ENCODE measurements at regions not wholly inside any gene's neighbourhood (a gene's known extent, or its start where the extent isn't known, plus 50 kb on each side); places are given as distances from the start of the nearest gene placed in this dataset.
"Not testable (repeated sequence)": the region's sequence is repeated elsewhere in the genome, so short reads cannot be mapped to it uniquely, and the experiment has no call there.

- DNase-seq (ENCODE audit: low spot score) = no peak
Observed at GRCh38 chr13:108077284-108077683, 138.1 kb downstream of the LIG4 start.

- DNase-seq (ENCODE audit: low spot score) = not testable (repeated sequence)
Observed at GRCh38 chr13:108074429-108074828, 140.9 kb downstream of the LIG4 start.

GRCh38 chr13:108070925-108071324 is 144.4 kb downstream of the LIG4 start:
- DNase-seq (ENCODE audit: low spot score) = no peak

- no peak for DNase-seq (ENCODE audit: low spot score)
Observed at GRCh38 chr13:108070491-108070890, 144.8 kb downstream of the LIG4 start.

- no peak for DNase-seq (ENCODE audit: low spot score)
Observed at GRCh38 chr13:108069521-108070210, 145.7 kb downstream of the LIG4 start.

- not testable (repeated sequence) for DNase-seq (ENCODE audit: low spot score)
Observed at GRCh38 chr13:108064372-108064771, 151.0 kb downstream of the LIG4 start.

- no peak for DNase-seq (ENCODE audit: low spot score)
Observed at GRCh38 chr13:108060111-108060510, 155.2 kb downstream of the LIG4 start.

- no peak for DNase-seq (ENCODE audit: low spot score)
Observed at GRCh38 chr13:108056278-108056677, 159.1 kb downstream of the LIG4 start.

- DNase-seq (ENCODE audit: low spot score) = peak; percentile 23
Observed at GRCh38 chr13:108049211-108049610, 166.1 kb downstream of the LIG4 start.

GRCh38 chr13:108044954-108045353 is 170.4 kb downstream of the LIG4 start:
- no peak for DNase-seq (ENCODE audit: low spot score)

GRCh38 chr13:108042866-108043265 is 172.5 kb downstream of the LIG4 start:
- DNase-seq (ENCODE audit: low spot score) = not testable (repeated sequence)

GRCh38 chr13:108037348-108037747 is 178.0 kb downstream of the LIG4 start:
- no peak for DNase-seq (ENCODE audit: low spot score)

GRCh38 chr13:108036411-108036932 is 178.9 kb downstream of the LIG4 start:
- DNase-seq (ENCODE audit: low spot score) = no peak

GRCh38 chr13:108034909-108035410 is 180.4 kb downstream of the LIG4 start:
- DNase-seq (ENCODE audit: low spot score) = no peak

GRCh38 chr13:108033800-108034707 is 181.3 kb downstream of the LIG4 start:
- no peak for DNase-seq (ENCODE audit: low spot score)

- no peak for DNase-seq (ENCODE audit: low spot score)
Observed at GRCh38 chr13:108031865-108032264, 183.5 kb downstream of the LIG4 start.

- DNase-seq (ENCODE audit: low spot score) = no peak
Observed at GRCh38 chr13:108030769-108031168, 184.6 kb downstream of the LIG4 start.

GRCh38 chr13:108026680-108027410 is 188.5 kb downstream of the LIG4 start:
- peak; percentile 19 for DNase-seq (ENCODE audit: low spot score)

- DNase-seq (ENCODE audit: low spot score) = peak; percentile 4
Observed at GRCh38 chr13:108020027-108020426, 195.3 kb downstream of the LIG4 start.

GRCh38 chr13:108018371-108018870 is 196.9 kb downstream of the LIG4 start:
- DNase-seq (ENCODE audit: low spot score) = no peak

GRCh38 chr13:108006619-108007018 is 208.7 kb downstream of the LIG4 start:
- DNase-seq (ENCODE audit: low spot score) = no peak
